ENCODE measurements at regions not wholly inside any gene's neighbourhood (a gene's known extent, or its start where the extent isn't known, plus 50 kb on each side); places are given as distances from the start of the nearest gene placed in this dataset.

DNA sequence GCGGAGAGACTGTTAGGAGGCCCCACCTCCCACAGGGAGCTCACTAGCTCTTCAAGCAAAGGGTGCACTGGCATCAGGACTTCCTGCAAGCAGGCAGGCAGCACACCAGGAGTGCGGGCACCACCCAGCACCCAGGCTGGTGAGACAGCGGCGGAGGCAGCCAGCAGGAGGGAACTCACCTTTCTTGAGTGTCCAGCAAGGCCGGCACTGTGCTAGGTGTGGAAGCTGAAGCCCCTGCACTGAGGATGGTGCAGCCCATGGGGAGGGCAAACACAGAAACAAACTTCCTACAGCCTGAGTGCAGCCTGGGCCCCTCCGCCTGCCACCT is 100.7 kb upstream of the ID2 start:
- H3K9me3 Mint-ChIP-seq (ENCODE audit: unreplicated experiment) = peaks cover 2% of the 10 kb centered on the region
- no peak overlapping the region for H3K4me3 Mint-ChIP-seq (ENCODE audit: unreplicated experiment)
- H3K36me3 Mint-ChIP-seq (ENCODE audit: unreplicated experiment) = no peaks in the 10 kb centered on the region
- no peak for DNase-seq
- H3K27me3 Mint-ChIP-seq (ENCODE audit: unreplicated experiment) = peaks cover 11% of the 10 kb centered on the region
- no peak overlapping the region for H3K27ac Mint-ChIP-seq (ENCODE audit: unreplicated experiment)
- no peaks in the 10 kb centered on the region for H3K4me1 Mint-ChIP-seq (ENCODE audit: low read depth, unreplicated experiment)
- TF ChIP-seq, protein P1, sequence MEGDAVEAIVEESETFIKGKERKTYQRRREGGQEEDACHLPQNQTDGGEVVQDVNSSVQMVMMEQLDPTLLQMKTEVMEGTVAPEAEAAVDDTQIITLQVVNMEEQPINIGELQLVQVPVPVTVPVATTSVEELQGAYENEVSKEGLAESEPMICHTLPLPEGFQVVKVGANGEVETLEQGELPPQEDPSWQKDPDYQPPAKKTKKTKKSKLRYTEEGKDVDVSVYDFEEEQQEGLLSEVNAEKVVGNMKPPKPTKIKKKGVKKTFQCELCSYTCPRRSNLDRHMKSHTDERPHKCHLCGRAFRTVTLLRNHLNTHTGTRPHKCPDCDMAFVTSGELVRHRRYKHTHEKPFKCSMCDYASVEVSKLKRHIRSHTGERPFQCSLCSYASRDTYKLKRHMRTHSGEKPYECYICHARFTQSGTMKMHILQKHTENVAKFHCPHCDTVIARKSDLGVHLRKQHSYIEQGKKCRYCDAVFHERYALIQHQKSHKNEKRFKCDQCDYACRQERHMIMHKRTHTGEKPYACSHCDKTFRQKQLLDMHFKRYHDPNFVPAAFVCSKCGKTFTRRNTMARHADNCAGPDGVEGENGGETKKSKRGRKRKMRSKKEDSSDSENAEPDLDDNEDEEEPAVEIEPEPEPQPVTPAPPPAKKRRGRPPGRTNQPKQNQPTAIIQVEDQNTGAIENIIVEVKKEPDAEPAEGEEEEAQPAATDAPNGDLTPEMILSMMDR (IDR thresholded peaks at IDR 0.05; ENCODE audit: partially characterized antibody, unreplicated experiment) = no peak

DNA sequence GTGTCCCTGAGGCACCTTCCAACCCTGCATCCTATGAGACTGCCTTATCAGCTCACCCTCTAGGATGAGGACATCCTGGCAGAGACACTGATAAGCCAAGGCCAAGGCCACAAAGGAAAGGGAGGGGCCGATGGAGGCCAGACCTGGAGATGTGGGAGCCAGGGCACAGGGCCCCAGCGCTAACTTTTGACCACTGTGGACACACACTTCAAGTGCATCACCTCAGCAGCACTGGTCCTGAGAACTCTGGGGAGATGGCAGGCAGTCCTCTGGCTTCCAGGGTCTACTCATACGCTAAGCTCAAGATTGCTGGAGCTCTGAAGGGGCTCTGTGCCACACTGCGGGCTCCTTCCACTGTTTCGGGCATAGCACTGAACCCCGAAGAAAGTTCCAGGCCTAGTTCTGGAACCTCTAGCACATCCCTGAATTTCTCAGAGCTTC is 100.2 kb upstream of the ID2 start:
- Mint-ChIP-seq H3K9me3 (ENCODE audit: unreplicated experiment) (peaks cover 2% of the 10 kb centered on the region), H3K36me3 (ENCODE audit: unreplicated experiment) (no peaks in the 10 kb centered on the region), H3K27me3 (ENCODE audit: unreplicated experiment) (peaks cover 8% of the 10 kb centered on the region), H3K4me3 (ENCODE audit: unreplicated experiment) (no peak overlapping the region), H3K27ac (ENCODE audit: unreplicated experiment) (no peak overlapping the region), H3K4me1 (ENCODE audit: low read depth, unreplicated experiment) (no peaks in the 10 kb centered on the region)
- DNase-seq = no peak
- TF ChIP-seq, protein P1 (IDR thresholded peaks at IDR 0.05; ENCODE audit: partially characterized antibody, unreplicated experiment) = no peak

DNA sequence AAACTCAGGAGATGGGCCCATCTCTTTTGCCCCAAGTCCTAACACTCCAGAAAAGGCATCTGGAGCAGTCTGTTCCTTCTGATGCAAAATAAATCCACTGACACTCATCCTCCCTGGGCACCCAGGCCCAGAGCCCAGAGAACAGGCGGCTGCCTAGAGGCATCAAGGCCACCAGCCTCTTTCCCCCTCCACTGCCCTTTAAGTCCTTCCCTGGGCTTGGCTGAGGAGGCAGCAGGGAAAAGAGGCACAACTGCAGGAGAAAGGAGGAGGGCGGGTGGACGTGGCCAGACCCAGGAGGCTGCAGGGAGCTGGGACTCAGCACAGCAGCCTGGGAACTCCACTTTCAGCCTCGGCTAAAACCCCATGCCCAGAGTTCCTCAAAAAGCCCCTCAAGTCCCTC is 99.7 kb upstream of the ID2 start:
- Mint-ChIP-seq H3K4me3 (ENCODE audit: unreplicated experiment) (no peak overlapping the region), H3K4me1 (ENCODE audit: low read depth, unreplicated experiment) (no peaks in the 10 kb centered on the region), H3K9me3 (ENCODE audit: unreplicated experiment) (peaks cover 2% of the 10 kb centered on the region), H3K27ac (ENCODE audit: unreplicated experiment) (no peak overlapping the region), H3K36me3 (ENCODE audit: unreplicated experiment) (no peaks in the 10 kb centered on the region), H3K27me3 (ENCODE audit: unreplicated experiment) (peaks cover 8% of the 10 kb centered on the region)
- TF ChIP-seq, protein P1 (IDR thresholded peaks at IDR 0.05; ENCODE audit: partially characterized antibody, unreplicated experiment) = no peak
- no peak for DNase-seq

DNA sequence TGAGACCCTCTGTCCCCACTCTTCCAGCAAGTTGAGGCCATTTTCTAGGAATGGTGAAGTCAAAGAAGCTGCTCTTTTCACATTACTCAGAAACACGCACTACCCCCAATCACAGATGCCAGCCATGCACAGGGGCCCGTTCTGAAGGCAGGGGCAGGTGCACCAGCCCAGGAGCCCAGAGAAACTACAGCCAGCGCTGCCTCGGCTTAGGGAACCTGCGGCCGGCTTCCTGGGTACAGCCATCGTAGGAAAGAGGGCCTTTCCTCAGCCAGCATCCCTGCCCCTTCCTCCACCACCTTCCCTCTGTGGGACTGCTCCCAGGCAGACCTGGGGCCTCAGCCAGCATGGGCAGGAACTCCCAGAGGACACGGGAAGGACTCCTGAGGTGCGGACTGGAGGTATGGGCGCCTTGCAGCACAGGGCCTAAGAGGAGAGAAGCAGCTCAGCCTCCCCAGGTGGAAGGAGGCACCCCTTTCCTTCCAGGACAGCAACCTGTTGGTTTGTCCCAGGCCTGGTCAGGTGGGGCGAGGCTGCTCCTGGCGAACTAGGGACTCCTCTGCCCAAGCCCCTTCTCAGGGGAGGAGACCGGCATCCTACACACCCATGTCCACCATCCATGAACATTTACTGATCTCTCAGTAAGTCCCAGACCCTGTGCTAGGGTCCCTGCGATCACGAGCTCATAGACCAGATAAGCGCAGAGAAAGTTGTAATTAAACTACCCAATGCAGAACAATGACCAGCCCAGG is 99.0 kb upstream of the ID2 start:
- no peak for DNase-seq
- TF ChIP-seq, protein P1 (IDR thresholded peaks at IDR 0.05; ENCODE audit: partially characterized antibody, unreplicated experiment) = no peak
- Mint-ChIP-seq H3K27ac (ENCODE audit: unreplicated experiment) (no peak overlapping the region), H3K9me3 (ENCODE audit: unreplicated experiment) (peaks cover 2% of the 10 kb centered on the region), H3K27me3 (ENCODE audit: unreplicated experiment) (peaks cover 8% of the 10 kb centered on the region), H3K4me1 (ENCODE audit: low read depth, unreplicated experiment) (no peaks in the 10 kb centered on the region), H3K36me3 (ENCODE audit: unreplicated experiment) (no peaks in the 10 kb centered on the region), H3K4me3 (ENCODE audit: unreplicated experiment) (no peak overlapping the region)

DNA sequence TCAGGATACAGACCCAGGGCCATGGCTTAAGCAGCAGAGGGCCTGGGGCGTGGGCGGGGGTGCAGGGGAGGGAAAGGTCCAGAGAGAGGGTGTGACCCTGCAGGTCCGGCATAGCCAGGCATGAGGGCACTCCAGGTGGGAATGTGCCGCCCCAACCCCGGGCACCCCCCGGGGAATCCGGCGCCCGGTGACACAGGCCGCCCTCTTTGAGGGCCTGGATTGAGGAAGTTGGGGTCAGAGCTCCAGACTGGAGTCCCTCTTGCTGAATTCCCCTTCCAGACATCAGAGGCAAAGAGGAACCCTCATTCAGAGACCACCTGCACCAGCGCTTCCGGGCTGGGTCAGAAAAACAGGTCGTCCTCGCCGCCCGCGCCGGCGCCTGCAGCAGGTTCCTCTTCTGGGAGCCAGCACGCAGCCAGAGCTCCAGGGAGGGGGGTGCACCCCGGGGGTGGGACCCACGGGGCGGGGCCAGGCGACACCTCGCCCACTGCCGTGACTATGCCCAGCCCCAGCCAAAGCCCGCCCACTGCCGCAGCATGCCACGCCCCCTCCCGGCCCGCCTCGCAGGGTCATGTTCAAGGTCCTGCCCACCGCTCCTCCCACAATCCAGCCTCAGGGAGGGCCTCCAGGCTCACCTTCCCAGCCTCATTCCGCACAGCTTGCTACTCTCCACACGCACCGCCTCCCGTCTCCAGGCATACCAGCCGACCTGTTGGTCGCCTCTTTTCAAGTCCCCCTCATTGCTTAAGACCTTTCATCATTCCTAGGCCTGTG is 98.3 kb upstream of the ID2 start:
- TF ChIP-seq, protein P1 (IDR thresholded peaks at IDR 0.05; ENCODE audit: partially characterized antibody, unreplicated experiment) = no peak
- H3K27me3 Mint-ChIP-seq (ENCODE audit: unreplicated experiment) = peaks cover 8% of the 10 kb centered on the region
- no peaks in the 10 kb centered on the region for H3K4me1 Mint-ChIP-seq (ENCODE audit: low read depth, unreplicated experiment)

More for the DNA sequence above, 98.3 kb upstream of the ID2 start:
- Mint-ChIP-seq H3K36me3 (ENCODE audit: unreplicated experiment) (no peaks in the 10 kb centered on the region), H3K9me3 (ENCODE audit: unreplicated experiment) (peaks cover 2% of the 10 kb centered on the region), H3K4me3 (ENCODE audit: unreplicated experiment) (peak overlapping the region; percentile 43), H3K27ac (ENCODE audit: unreplicated experiment) (no peak overlapping the region)
- peak; percentile 82 for DNase-seq
